GM18868 (cell line): ENCODE measurements at regions not wholly inside any gene's neighbourhood (a gene's known extent, or its start where the extent isn't known, plus 50 kb on each side); places are given as distances from the start of the nearest gene placed in this dataset.
"Not testable (repeated sequence)": the region's sequence is repeated elsewhere in the genome, so short reads cannot be mapped to it uniquely, and the experiment has no call there.

Source experiments
- ATAC-seq: cut with Tn5 transposase; IDR thresholded peaks from one replicate; pipeline ENCODE4 v1.9.1; 2021; ENCODE audit warnings: mild to moderate bottlenecking, moderate library complexity; ENCODE audit not compliant: unreplicated experiment

GRCh38 chr2:61679096-61679495 is 140.9 kb upstream of the XPO1 start:
- ATAC-seq = no peak

GRCh38 chr2:61677942-61678341 is 139.8 kb upstream of the XPO1 start:
- no peak for ATAC-seq

GRCh38 chr2:61677306-61677705 is 139.2 kb upstream of the XPO1 start:
- ATAC-seq = no peak

GRCh38 chr2:61675204-61675603 is 137.0 kb upstream of the XPO1 start:
- no peak for ATAC-seq

GRCh38 chr2:61671561-61672315 is 133.6 kb upstream of the XPO1 start:
- no peak for ATAC-seq

GRCh38 chr2:61670591-61671501 is 132.7 kb upstream of the XPO1 start:
- ATAC-seq = peak; percentile 46

- ATAC-seq = no peak
Observed at GRCh38 chr2:61664190-61664589, 126.0 kb upstream of the XPO1 start.

- ATAC-seq = no peak
Observed at GRCh38 chr2:61662990-61663389, 124.8 kb upstream of the XPO1 start.

- ATAC-seq = no peak
Observed at GRCh38 chr2:61660511-61661388, 122.6 kb upstream of the XPO1 start.

- no peak for ATAC-seq
Observed at GRCh38 chr2:61658841-61659780, 121.0 kb upstream of the XPO1 start.

GRCh38 chr2:61649946-61650345 is 111.8 kb upstream of the XPO1 start:
- ATAC-seq = not testable (repeated sequence)

GRCh38 chr2:61649021-61649420 is 110.9 kb upstream of the XPO1 start:
- no peak for ATAC-seq

- no peak for ATAC-seq
Observed at GRCh38 chr2:61647044-61647443, 108.9 kb upstream of the XPO1 start.

GRCh38 chr2:61645911-61646310 is 107.8 kb upstream of the XPO1 start:
- ATAC-seq = no peak

- ATAC-seq = not testable (repeated sequence)
Observed at GRCh38 chr2:61643153-61643552, 105.0 kb upstream of the XPO1 start.

- ATAC-seq = no peak
Observed at GRCh38 chr2:61640406-61640805, 102.2 kb upstream of the XPO1 start.

- no peak for ATAC-seq
Observed at GRCh38 chr2:61639721-61640120, 101.6 kb upstream of the XPO1 start.

- no peak for ATAC-seq
Observed at GRCh38 chr2:61636686-61637085, 98.5 kb upstream of the XPO1 start.

- ATAC-seq = no peak
Observed at GRCh38 chr2:61634512-61634911, 96.4 kb upstream of the XPO1 start.

- no peak for ATAC-seq
Observed at GRCh38 chr2:61633250-61633649, 95.1 kb upstream of the XPO1 start.
